Pons (tissue), 1 donor: ENCODE measurements at regions not wholly inside any gene's neighbourhood (a gene's known extent, or its start where the extent isn't known, plus 50 kb on each side); places are given as distances from the start of the nearest gene placed in this dataset.
A peak's percentile ranks its signal among the peaks of the same experiment; 100 is the strongest.
"Not testable (repeated sequence)": the region's sequence is repeated elsewhere in the genome, so short reads cannot be mapped to it uniquely, and the experiment has no call there.

Experiments
- DNase-seq: peaks from one replicate; pipeline ENCODE4 v3.0.0-alpha.2; 2016; ENCODE audit warnings: low spot score

DNA sequence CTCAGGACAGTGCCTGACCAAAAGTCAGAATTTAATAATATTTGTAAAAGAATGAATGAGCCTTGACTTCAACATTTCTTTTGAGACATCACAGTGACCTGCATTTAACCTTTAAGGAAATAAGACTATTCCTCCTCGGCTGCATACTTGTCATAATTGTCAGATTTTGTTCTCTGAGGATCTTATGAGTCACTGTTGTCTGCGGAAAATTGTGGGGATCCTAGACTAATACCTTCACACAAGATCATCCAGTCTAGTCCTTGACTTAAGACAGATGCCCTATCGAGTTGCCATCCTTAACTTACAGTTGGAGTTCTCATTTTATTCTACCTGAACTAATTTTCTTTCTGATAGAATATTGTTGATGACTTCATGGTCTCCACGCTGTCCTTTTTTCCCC lies 198.4 kb downstream of the DLEU7 start:
- DNase-seq = no peak

DNA sequence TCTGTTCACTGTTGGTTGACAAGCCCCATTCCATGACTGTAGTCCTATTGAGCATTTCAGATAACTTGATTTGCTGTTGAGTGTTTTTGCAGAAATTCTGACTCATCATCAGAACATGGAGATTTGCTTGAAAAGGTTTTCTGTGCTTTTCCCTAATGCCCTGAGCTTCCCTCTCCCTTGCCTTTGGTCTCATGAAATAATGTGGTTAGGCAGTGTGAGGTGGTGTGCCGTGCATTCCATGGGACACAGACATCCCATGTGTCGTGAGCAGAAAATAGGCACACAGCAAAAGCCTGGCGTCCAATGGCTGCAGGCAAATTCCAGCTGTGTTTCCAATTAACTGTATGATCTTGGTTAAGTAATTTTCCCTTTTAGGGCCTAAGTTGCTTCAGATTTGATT lies 197.4 kb downstream of the DLEU7 start:
- DNase-seq = no peak

DNA sequence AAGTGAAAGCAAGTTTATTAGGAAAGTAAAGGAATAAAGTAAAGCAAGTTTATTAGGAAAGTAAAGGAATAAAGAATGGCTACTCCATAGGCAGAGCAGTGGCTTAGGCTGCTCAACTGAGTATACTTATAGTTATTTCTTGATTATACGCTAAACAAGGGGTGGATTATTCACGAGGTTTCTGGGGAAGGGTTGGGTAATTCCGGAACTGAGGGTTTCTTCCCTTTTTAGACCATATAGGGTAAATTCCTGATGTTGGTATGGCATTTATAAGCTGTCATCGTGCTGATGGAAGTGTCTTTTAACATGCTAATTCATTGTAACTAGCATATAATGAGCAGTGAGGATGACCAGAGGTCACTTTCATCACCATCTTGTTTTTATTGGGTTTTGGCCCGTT lies 194.3 kb downstream of the DLEU7 start:
- DNase-seq = no peak

DNA sequence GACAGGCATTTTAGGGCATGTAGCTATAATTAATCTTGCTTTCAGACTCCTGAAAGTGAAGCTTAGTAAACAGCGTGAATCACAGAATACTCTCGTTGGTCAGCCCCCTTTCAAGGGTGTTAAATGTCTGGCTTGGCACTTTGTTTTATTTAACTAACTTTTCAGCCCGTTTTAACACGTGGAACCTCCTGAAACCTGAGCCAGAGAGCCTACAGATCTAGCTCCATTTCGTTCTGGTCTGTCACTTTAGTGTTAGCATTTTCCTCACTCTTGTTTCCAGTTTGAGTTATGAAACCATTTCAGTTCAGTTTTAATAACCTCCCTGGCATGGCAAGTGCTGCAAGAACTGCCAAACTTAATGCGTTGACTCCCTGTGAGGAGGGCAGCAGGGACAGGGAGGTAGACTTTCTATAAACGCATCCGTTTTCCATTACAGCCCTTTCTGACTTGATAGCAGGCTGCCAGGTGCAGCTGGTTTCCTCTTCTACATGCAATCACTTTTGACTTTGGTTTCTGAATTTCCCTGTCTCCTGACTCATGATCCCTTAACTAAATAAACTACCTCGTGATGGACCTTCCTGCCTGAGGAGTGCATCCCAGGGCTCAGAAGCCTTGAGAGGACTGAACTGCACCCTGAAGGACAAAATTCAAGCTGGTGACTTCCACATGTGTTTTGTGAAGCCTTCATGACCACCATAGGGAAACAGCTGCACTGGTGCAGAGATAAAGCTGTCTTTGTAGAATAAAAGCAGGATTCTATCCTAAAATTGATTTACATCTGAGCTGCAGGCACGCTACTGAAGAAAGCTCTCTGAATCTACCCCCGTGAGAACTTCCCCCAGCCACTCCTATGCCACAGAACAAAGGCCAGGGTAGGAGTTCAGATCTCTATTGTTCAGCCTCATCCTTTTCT lies 192.6 kb downstream of the DLEU7 start:
- DNase-seq = no peak

DNA sequence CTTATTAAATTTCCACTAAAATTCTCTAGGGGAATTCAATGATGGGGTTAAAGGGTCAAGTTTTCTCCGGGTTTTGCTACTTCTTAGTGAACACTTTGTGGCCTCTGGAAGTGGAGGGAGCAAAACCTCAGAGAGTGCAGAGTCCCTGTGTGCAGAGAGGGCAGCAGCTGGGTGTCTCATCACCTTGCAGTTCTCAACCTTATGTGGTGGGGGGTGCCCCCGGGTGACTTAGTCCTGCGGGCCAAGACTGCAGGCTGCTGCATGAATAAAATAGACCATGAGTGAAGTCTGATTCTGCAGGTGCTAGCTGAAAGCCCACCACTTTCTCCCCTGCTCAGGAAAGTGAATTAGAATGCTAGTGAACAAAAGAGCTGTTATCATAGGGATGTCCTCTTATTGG lies 191.6 kb downstream of the DLEU7 start:
- no peak for DNase-seq

DNA sequence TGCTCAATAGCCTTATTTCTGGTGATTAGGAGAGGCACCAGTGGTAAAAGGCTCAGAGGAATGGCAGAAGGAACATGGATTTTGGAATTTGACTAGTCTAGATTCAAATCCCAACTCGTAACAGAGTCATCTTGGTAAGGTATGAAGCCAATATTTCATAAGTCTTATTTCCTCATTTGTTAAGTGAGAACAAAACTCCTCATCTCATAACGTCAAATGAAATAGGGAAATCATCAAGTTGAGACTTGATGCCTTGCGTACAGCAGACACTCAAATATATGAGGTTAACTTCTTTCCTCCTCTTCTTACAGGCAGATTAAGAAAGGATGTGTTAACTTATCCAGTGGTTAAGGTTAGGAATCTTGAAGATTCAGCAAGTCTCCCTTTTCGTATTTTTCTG lies 189.2 kb downstream of the DLEU7 start:
- no peak for DNase-seq

DNA sequence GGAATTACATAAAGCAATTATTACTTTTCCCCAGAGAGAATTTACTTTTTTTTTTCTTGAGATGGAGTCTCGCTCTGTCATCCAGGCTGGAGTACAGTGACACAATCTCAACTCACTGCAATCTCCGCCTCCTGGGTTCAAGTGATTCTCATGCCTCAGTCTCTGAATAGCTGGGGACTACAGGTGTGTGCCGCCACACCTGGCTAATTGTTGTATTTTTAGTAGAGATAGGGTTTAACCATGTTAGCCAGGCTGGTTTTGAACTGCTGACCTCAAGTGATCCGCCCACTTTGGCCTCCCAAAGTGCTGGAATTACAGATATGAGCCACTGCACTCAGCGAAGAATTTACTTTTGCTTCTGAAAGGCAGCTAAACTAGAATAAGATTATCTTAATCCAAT lies 181.6 kb downstream of the DLEU7 start:
- DNase-seq = not testable (repeated sequence)

DNA sequence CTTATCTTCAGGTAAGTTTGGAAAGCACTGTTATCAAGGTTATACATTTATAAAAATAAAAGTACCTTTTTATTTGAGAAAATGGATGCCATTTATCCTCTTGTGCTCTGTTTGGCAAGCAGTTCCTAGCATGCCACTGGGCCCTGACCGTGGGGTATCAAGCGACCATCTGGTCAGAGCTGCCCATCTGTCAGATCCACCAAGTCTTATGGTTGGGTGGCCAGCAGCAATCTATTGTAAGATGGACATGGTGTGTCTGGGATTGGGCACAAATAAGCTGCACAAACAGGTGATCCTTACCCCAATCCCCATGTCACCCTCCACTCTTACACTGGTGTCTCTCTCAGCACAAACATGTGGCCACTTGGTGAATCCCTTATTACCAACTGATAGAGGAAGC lies 178.5 kb downstream of the DLEU7 start:
- no peak for DNase-seq

DNA sequence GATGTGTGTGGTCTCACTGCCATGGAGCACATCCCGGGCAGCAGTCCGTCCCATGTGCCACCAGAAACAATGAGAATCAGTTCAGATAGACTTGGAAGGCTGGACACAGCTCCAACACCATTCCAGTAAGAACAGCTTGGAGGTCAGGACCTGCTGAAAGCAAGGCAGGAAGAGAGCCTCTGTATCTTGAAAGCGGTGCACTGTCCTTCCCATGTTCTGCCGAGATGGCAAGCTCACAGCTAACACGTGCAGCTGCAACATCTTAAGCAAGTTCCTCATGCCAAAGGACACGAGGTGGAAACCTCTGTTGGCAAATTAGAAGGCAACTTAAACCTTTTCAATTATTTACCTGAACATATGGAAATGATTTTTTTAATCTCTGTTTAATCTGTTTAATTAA lies 175.4 kb downstream of the DLEU7 start:
- peak; percentile 43 for DNase-seq

DNA sequence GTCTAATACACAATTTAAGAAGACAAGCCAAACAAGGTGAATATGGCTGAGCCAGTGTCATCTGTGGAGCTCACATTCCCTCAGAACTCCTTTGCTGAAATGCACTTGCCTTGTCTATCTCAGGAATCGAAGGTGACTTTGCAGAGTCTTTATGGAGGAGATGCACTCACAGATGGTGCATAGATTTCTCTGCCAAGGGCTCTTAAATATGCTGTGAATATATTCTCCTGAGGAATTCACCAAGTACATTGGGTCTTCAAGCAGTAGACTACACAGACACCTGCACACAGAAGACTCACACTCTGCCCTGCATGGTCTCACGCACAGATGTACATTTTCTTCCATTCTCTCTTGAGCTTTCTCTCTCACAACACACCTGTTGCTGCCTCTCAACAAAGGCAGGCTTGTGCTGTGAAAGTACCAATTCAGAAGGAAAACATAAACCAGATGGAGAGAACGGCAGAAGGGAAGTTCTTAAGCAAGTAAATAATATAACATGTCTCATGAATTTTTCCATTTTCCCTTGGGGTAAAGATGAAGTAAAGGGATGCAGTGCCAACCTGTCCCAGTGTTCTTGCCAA lies 174.7 kb downstream of the DLEU7 start:
- DNase-seq = peak; percentile 21

DNA sequence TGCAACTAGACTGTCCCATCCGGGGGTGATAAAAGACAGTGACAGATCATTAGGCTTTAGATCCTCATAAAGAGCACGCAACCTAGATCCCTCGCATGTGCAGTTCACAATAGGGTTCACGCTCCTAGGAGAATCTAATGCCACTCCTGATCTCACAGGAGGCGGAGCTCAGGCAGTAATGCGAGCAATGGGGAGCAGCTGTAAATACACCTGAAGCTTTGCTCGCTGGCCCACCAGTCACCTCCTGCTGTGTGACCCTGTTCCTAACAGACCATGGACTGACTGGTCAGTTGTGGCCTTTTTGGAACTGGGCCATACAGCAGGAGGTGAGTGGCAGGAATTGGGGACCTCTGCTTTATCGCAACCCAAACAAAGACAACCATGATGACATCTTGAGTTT lies 173.2 kb downstream of the DLEU7 start:
- no peak for DNase-seq

DNA sequence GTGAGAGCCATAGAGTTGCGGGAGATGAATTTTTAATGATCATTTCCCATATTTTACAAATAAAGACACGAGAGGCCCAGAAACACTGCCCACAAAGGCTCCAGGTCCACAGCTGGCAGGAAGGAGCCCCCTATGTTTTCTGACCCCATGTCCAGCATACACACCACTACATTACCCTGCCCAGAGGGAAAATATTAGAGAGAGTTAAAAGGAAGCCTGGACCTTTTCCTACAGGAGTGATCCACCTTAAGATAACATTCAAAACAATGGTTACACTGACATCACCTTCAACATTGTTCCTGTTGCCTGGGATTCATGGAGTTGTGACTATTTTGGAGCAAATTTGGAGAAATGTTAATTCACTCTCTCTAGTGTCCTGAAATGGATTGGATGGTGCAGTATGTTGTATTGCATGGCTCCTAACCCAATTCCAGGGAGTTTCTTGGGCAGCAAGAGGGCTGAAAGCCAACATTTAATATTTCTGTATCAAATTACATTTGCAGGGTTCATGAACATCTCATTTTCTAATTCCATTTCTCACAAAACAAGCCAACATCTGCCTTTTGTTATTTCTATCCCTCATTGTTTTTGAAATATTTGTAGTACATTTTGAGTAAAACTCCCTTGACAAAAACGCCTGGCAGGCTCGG lies 172.5 kb downstream of the DLEU7 start:
- no peak for DNase-seq

DNA sequence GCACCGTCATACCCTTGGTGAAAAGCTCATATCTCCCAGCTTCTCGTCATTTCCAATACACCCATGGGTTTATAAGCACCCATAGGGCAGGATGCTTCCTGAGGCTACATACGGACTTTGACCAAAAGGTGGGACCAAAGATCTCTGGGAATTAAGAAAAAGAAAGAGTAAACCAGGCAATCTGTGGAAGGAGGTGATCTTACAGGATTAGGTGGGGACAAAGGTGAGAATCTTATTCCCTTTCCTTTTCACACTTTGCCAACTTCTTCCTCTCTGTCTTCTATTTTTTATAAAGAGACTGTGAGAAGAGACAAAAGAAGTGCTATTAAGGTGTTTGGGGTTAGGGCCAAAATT lies 172.0 kb downstream of the DLEU7 start:
- no peak for DNase-seq

DNA sequence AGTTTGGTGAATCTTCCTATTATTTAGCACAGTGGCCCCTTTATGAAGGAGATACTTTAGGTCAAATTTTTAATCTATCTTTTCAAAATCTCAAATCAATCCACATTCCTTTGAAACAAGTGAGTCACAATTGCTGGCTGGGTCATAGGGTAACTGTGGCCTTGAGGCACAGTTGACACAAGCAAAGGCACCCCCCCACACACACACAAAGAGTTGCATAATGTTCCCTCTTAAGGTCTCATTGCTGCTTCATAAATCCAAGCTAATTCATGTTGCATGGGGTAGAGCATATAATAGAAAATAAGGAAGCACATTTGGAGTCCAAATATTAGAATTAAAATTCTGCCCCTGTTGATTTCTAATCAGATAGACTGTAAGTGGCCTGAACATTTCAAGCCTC lies 171.5 kb downstream of the DLEU7 start:
- DNase-seq = no peak

DNA sequence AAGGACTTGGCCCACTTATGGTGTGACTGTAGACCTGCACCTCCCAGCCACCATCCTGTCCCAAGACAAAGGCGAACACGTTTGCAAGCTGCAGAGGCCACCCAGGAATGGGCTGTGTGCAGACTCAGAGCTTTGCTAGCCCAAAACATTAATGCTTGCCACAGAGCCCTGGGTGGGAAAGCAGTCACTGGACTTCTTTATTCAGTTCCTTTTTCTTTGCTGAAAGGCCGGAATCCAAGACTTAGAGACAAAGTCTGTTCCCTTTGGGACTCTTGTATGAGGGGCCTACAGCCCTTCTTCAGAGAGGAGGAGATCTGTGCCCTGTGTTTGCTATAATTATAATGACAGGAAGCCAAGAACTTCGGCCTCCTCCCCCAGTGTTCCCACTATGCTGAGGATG lies 167.8 kb downstream of the DLEU7 start:
- peak; percentile 46 for DNase-seq

DNA sequence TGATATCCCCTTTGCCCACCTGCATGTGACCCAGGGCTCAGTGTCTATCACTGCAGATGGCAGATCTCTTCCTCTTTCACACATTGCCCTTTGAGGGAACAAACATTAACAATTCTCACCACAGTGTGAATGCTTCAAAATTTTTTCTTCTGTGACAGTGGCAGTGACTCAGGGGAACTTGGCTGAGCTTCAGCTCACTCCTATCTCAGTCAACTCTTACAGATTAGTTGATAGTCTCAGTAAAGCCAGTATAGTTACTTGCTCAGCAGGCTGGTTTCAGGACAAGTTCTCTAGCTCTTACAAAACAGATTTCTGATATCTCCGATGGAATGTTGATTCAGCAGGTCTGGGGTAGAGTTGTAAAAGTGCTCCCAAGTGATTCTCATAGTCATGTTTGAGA lies 166.9 kb downstream of the DLEU7 start:
- peak; percentile 34 for DNase-seq

DNA sequence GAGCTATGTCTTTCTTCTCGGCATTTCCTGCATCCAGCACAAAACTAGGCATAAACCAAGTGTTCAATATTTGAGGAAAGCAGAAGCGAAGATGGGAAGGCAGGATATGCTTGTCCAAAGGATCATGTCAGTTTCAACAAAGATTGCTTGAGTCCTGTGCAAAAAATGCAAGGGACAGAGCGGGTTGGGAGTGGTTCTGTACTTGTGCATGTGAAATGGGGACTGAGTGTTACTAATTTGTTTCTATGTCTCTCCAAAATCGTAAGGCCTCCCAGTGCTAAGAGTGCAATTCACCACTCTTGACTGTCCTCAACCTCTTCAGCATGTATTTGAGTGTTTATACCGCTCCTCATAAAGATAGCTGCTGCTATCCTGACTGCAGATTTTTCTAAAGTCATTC lies 166.2 kb downstream of the DLEU7 start:
- no peak for DNase-seq

DNA sequence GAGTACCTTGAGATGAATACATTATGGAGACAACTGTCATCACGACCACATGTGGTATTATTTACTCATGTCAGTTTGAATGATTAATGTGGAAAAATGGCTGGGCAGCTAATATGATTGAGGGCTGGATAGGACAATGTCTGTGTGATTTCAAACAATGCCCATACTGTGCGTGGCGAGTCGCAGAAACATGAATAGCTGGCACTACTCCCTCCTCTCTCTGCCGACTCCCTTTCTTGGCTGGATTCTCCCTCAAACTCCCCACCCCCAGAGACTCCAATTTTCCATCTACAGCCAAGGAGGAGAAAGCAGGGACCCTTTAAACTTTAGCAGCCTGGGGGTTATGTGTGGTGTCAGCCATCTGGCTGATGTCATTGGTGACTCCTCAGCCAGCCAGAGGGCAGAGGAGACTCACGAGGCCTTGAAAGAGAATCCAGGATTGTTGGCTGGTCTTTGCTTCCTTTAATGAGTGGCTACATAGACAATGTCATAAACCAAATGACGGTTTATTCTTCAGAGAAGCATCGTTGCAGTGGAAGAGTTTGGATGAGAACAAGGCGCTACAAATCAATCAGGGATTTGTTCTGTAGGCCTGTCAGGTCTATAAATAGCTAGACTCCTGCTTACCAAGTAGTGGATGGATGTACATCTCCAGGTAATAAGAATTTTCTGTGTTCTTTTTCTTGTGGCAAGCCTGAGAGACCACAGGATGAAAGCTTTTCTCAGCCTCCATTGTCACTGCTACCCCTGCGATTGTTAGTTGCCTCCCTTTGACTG lies 165.6 kb downstream of the DLEU7 start:
- peak; percentile 95 for DNase-seq

DNA sequence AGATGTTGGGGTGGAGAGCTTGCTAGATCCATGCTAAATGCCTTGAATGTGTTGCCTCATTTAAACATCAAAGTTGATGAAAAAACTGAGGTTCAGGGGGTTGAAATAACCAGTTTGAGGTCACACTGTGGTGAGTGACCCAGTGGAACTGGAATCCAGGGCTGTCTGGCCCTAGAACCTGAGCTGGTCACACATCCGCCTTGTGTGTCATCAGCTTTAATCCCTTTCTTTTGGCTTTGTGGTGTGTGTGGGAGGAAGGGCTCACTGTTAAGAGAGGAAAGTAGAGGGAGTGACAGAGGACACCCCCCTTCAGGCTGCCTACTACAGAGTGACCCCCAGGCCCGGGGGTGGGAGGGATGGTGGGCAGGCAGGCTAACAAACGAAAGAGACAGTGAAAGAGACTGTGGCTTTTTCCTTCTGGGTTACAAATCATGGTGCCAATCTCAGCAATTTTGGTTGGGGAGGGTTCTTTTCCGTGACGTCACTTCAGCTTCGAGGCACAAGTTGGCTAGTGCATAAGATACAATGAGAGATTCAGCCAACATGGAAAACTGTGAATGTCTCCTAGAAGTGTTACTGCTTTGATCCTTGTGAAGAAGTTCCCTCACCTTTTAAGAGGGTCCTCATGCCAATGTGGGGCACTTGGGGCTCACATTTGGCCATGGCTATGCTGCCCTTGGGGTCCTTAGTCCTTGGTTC lies 164.9 kb downstream of the DLEU7 start:
- peak; percentile 22 for DNase-seq

DNA sequence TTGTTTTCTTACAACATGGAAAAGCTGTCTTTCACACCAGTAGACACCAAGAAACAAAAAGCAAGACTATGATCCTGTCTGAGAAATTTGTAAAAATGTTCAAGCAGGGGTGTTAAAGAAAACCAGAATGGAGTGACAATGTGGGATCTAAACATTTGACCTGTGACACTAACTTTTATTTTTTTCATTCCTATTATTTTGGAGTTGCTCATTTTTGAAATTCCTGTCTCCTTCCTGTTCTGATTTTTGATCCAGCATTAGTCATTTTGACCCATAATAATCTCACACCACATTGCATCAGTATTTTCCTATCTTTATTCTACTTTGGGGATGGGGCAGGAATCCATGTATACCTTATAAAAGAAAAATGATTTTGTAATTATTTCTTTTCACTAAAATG lies 164.2 kb downstream of the DLEU7 start:
- DNase-seq = no peak

DNA sequence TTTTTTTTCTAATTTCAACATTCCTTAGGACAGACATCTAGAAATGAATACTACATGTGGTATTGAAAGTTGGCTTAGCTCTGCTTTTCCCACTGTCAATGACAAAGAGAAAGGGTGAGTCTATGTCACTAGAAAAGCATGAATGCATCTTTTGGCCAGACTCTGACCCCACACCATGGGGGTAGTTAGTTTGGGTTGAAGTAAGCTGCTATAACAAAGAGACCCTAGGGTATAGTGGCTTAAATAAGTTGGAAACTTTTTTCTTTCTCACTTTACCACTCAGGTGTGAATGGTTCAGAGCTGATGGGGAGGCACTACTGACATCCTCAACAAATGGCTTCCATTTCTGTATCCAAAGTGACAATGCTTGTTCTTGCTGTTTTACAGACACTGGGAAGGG lies 161.5 kb downstream of the DLEU7 start:
- no peak for DNase-seq

DNA sequence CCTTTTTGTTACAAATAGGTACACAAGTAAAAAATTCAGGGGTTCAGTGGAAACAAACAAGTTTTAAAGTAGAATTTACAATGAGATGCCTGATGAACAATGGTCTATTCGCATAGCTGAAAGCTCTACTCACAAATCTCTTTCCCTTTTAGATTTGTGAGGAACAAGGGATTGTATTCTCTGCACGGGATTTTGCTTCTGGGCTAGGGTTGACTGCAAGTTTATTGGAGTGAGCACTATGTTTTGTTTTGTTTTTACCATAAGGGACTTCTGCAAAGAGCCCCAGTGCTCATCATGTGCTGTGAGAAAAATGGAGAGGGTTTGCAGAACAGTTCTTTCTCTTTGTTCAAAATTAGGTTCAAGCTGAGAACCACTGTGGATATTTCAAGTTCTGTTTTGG lies 160.5 kb downstream of the DLEU7 start:
- DNase-seq = peak; percentile 95
